K562 (cell line): ENCODE measurements at regions not wholly inside any gene's neighbourhood (a gene's known extent, or its start where the extent isn't known, plus 50 kb on each side); places are given as distances from the start of the nearest gene placed in this dataset.

Experiments used
- HDAC8 ChIP-seq: fragments of 450-650 bp; IDR thresholded peaks from 2 replicates; pipeline ENCODE4 v1.6.1; 2016; ENCODE audit warnings: mild to moderate bottlenecking, missing genetic modification characterization, moderate library complexity, missing compliant biosample characterization
- JUN ChIP-seq, 2 experiments: sonication (generic) in 1 of 2; formaldehyde crosslinking in 1 of 2; IDR thresholded peaks; 2 replicates each; pipeline versions ENCODE4 v1.6.1 to v1.8.0; 2012 to 2022; ENCODE audit warnings: borderline replicate concordance in 2 of 2, mild to moderate bottlenecking in 2 of 2, improper control_type of control experiment in 1 of 2, low read depth in 1 of 2, low read length in 1 of 2, missing genetic modification reagents in 1 of 2
- PHF21A ChIP-seq: fragments of 450-650 bp; IDR thresholded peaks from 2 replicates; pipeline ENCODE4 v1.6.1; 2017; ENCODE audit warnings: low read depth, borderline replicate concordance
- TCF3 ChIP-seq: sonication (generic); formaldehyde crosslinking; IDR thresholded peaks from 2 replicates; pipeline ENCODE4 v1.4.0; 2020; ENCODE audit warnings: mild to moderate bottlenecking, missing genetic modification reagents
- ZFP1 ChIP-seq: fragments of 450-650 bp; formaldehyde crosslinking; IDR thresholded peaks from 2 replicates; pipeline ENCODE4 v1.4.0; 2020; ENCODE audit warnings: mild to moderate bottlenecking, mixed read lengths
- ZNF695 ChIP-seq: fragments of 450-650 bp; formaldehyde crosslinking; IDR thresholded peaks from 2 replicates; pipeline ENCODE4 v1.4.0; 2020; ENCODE audit warnings: mild to moderate bottlenecking, moderate library complexity
- ZNF764 ChIP-seq: fragments of 250-450 bp; sonication (Bioruptor Pico); IDR thresholded peaks from 2 replicates; pipeline ENCODE4 v1.4.0; 2020; ENCODE audit warnings: low read depth, mild to moderate bottlenecking, moderate library complexity
- TF ChIP-seq, protein P1 (sequence below): fragments of 200-600 bp; sonication (generic); IDR thresholded peaks from one replicate; pipeline ENCODE4 v1.6.1; 2012; ENCODE audit warnings: mild to moderate bottlenecking, low read depth, low read length, inconsistent platforms
- TF ChIP-seq, protein P2 (sequence below): fragments of 250-450 bp; sonication (Bioruptor Pico); IDR thresholded peaks from 2 replicates; pipeline ENCODE4 v1.4.0; 2020

DNA sequence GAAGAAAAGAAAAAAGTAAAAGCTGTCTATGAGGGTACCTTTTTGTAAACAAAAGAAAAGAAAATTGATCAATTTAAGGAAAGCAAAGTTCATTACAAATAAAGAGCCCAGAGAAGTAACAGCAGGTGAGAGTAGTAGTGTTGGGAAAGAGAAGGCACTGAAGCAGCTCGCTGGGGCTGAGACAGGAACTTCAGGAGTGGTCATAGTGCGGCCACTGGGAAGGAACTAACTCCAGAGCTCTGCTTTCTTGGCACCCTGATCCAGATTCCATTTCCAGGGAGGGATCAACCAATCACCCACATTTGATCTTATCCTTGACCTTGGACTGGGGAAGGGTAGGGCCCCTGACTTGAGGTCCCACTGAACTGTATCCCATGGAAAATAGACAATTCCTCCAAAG lies 617.6 kb downstream of the CPS1 start (continued):
- TF ChIP-seq, protein P1, sequence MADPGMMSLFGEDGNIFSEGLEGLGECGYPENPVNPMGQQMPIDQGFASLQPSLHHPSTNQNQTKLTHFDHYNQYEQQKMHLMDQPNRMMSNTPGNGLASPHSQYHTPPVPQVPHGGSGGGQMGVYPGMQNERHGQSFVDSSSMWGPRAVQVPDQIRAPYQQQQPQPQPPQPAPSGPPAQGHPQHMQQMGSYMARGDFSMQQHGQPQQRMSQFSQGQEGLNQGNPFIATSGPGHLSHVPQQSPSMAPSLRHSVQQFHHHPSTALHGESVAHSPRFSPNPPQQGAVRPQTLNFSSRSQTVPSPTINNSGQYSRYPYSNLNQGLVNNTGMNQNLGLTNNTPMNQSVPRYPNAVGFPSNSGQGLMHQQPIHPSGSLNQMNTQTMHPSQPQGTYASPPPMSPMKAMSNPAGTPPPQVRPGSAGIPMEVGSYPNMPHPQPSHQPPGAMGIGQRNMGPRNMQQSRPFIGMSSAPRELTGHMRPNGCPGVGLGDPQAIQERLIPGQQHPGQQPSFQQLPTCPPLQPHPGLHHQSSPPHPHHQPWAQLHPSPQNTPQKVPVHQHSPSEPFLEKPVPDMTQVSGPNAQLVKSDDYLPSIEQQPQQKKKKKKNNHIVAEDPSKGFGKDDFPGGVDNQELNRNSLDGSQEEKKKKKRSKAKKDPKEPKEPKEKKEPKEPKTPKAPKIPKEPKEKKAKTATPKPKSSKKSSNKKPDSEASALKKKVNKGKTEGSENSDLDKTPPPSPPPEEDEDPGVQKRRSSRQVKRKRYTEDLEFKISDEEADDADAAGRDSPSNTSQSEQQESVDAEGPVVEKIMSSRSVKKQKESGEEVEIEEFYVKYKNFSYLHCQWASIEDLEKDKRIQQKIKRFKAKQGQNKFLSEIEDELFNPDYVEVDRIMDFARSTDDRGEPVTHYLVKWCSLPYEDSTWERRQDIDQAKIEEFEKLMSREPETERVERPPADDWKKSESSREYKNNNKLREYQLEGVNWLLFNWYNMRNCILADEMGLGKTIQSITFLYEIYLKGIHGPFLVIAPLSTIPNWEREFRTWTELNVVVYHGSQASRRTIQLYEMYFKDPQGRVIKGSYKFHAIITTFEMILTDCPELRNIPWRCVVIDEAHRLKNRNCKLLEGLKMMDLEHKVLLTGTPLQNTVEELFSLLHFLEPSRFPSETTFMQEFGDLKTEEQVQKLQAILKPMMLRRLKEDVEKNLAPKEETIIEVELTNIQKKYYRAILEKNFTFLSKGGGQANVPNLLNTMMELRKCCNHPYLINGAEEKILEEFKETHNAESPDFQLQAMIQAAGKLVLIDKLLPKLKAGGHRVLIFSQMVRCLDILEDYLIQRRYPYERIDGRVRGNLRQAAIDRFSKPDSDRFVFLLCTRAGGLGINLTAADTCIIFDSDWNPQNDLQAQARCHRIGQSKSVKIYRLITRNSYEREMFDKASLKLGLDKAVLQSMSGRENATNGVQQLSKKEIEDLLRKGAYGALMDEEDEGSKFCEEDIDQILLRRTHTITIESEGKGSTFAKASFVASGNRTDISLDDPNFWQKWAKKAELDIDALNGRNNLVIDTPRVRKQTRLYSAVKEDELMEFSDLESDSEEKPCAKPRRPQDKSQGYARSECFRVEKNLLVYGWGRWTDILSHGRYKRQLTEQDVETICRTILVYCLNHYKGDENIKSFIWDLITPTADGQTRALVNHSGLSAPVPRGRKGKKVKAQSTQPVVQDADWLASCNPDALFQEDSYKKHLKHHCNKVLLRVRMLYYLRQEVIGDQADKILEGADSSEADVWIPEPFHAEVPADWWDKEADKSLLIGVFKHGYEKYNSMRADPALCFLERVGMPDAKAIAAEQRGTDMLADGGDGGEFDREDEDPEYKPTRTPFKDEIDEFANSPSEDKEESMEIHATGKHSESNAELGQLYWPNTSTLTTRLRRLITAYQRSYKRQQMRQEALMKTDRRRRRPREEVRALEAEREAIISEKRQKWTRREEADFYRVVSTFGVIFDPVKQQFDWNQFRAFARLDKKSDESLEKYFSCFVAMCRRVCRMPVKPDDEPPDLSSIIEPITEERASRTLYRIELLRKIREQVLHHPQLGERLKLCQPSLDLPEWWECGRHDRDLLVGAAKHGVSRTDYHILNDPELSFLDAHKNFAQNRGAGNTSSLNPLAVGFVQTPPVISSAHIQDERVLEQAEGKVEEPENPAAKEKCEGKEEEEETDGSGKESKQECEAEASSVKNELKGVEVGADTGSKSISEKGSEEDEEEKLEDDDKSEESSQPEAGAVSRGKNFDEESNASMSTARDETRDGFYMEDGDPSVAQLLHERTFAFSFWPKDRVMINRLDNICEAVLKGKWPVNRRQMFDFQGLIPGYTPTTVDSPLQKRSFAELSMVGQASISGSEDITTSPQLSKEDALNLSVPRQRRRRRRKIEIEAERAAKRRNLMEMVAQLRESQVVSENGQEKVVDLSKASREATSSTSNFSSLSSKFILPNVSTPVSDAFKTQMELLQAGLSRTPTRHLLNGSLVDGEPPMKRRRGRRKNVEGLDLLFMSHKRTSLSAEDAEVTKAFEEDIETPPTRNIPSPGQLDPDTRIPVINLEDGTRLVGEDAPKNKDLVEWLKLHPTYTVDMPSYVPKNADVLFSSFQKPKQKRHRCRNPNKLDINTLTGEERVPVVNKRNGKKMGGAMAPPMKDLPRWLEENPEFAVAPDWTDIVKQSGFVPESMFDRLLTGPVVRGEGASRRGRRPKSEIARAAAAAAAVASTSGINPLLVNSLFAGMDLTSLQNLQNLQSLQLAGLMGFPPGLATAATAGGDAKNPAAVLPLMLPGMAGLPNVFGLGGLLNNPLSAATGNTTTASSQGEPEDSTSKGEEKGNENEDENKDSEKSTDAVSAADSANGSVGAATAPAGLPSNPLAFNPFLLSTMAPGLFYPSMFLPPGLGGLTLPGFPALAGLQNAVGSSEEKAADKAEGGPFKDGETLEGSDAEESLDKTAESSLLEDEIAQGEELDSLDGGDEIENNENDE = no peak
- no peak for TF ChIP-seq ZFP1 (CRISPR knock-in tag)
- no peak for TF ChIP-seq ZNF764
- no peak for TF ChIP-seq HDAC8 (tag)
- TF ChIP-seq JUN (IDR thresholded peaks at IDR 0.05; ENCODE audit: borderline replicate concordance, low read depth, low read length) = no peak
- no peak for TF ChIP-seq JUN (CRISPR knock-in tag; IDR thresholded peaks at IDR 0.05; ENCODE audit: borderline replicate concordance)
- TF ChIP-seq, protein P2, sequence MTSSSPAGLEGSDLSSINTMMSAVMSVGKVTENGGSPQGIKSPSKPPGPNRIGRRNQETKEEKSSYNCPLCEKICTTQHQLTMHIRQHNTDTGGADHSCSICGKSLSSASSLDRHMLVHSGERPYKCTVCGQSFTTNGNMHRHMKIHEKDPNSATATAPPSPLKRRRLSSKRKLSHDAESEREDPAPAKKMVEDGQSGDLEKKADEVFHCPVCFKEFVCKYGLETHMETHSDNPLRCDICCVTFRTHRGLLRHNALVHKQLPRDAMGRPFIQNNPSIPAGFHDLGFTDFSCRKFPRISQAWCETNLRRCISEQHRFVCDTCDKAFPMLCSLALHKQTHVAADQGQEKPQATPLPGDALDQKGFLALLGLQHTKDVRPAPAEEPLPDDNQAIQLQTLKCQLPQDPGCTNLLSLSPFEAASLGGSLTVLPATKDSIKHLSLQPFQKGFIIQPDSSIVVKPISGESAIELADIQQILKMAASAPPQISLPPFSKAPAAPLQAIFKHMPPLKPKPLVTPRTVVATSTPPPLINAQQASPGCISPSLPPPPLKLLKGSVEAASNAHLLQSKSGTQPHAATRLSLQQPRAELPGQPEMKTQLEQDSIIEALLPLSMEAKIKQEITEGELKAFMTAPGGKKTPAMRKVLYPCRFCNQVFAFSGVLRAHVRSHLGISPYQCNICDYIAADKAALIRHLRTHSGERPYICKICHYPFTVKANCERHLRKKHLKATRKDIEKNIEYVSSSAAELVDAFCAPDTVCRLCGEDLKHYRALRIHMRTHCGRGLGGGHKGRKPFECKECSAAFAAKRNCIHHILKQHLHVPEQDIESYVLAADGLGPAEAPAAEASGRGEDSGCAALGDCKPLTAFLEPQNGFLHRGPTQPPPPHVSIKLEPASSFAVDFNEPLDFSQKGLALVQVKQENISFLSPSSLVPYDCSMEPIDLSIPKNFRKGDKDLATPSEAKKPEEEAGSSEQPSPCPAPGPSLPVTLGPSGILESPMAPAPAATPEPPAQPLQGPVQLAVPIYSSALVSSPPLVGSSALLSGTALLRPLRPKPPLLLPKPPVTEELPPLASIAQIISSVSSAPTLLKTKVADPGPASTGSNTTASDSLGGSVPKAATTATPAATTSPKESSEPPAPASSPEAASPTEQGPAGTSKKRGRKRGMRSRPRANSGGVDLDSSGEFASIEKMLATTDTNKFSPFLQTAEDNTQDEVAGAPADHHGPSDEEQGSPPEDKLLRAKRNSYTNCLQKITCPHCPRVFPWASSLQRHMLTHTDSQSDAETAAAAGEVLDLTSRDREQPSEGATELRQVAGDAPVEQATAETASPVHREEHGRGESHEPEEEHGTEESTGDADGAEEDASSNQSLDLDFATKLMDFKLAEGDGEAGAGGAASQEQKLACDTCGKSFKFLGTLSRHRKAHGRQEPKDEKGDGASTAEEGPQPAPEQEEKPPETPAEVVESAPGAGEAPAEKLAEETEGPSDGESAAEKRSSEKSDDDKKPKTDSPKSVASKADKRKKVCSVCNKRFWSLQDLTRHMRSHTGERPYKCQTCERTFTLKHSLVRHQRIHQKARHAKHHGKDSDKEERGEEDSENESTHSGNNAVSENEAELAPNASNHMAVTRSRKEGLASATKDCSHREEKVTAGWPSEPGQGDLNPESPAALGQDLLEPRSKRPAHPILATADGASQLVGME (CRISPR knock-in tag) = no peak
- TF ChIP-seq PHF21A = no peak
- no peak for TF ChIP-seq ZNF695 (CRISPR knock-in tag)
- no peak for TF ChIP-seq TCF3 (CRISPR knock-in tag)
- TF ChIP-seq, all 486 proteins: peak for 0
